ENCODE measurements at regions not wholly inside any gene's neighbourhood (a gene's known extent, or its start where the extent isn't known, plus 50 kb on each side); places are given as distances from the start of the nearest gene placed in this dataset.
"Not testable (repeated sequence)": the region's sequence is repeated elsewhere in the genome, so short reads cannot be mapped to it uniquely, and the experiment has no call there.

GRCh38 chr12:87671757-87672156 lies 357.4 kb downstream of the C12orf50 start:
- no peak for DNase-seq

- no peak for DNase-seq
These were observed 358.8 kb downstream of the C12orf50 start for GRCh38 chr12:87670448-87670847.

- peak; percentile 6 for DNase-seq
These were observed 361.8 kb downstream of the C12orf50 start for GRCh38 chr12:87667378-87667777.

- DNase-seq, result no peak
These were observed 367.3 kb downstream of the C12orf50 start for GRCh38 chr12:87661786-87662377.

GRCh38 chr12:87660987-87661774 lies 368.0 kb downstream of the C12orf50 start:
- DNase-seq, result no peak

GRCh38 chr12:87660291-87660690 lies 368.9 kb downstream of the C12orf50 start:
- DNase-seq, result no peak

GRCh38 chr12:87656311-87656710 lies 372.9 kb downstream of the C12orf50 start:
- DNase-seq, result no peak

GRCh38 chr12:87651670-87652425 lies 377.4 kb downstream of the C12orf50 start:
- no peak for DNase-seq

GRCh38 chr12:87642245-87642644 lies 387.0 kb downstream of the C12orf50 start:
- no peak for DNase-seq

GRCh38 chr12:87618199-87618598 lies 411.0 kb downstream of the C12orf50 start:
- no peak for DNase-seq

- DNase-seq, result no peak
These were observed 416.2 kb downstream of the C12orf50 start for GRCh38 chr12:87612996-87613395.

- no peak for DNase-seq
These were observed 420.9 kb downstream of the C12orf50 start for GRCh38 chr12:87608321-87608720.

- no peak for DNase-seq
These were observed 425.5 kb downstream of the C12orf50 start for GRCh38 chr12:87603727-87604126.

GRCh38 chr12:87599459-87599858 lies 429.7 kb downstream of the C12orf50 start:
- no peak for DNase-seq

- no peak for DNase-seq
These were observed 432.1 kb downstream of the C12orf50 start for GRCh38 chr12:87597114-87597513.

GRCh38 chr12:87596636-87597035 lies 432.6 kb downstream of the C12orf50 start:
- DNase-seq, result no peak

GRCh38 chr12:87596134-87596533 lies 433.1 kb downstream of the C12orf50 start:
- no peak for DNase-seq

- DNase-seq, result no peak
These were observed 443.2 kb downstream of the C12orf50 start for GRCh38 chr12:87585882-87586557.

- DNase-seq, result not testable (repeated sequence)
These were observed 450.1 kb downstream of the C12orf50 start for GRCh38 chr12:87579091-87579490.

- no peak for DNase-seq
These were observed 453.3 kb downstream of the C12orf50 start for GRCh38 chr12:87575906-87576305.

GRCh38 chr12:87566918-87567317 lies 462.3 kb downstream of the C12orf50 start:
- DNase-seq, result not testable (repeated sequence)

- DNase-seq, result no peak
These were observed 472.2 kb downstream of the C12orf50 start for GRCh38 chr12:87556985-87557384.

GRCh38 chr12:87531213-87531612 lies 498.0 kb downstream of the C12orf50 start:
- not testable (repeated sequence) for DNase-seq
